HepG2 (cell line): ENCODE measurements at regions not wholly inside any gene's neighbourhood (a gene's known extent, or its start where the extent isn't known, plus 50 kb on each side); places are given as distances from the start of the nearest gene placed in this dataset.

Experiments used
- NR3C1 ChIP-seq: sonication (generic); formaldehyde crosslinking; IDR thresholded peaks from 2 replicates; pipeline ENCODE4 v1.4.0; 2020; ENCODE audit warnings: missing genetic modification reagents
- RELA ChIP-seq: sonication (generic); formaldehyde crosslinking; IDR thresholded peaks from 2 replicates; pipeline ENCODE4 v1.4.0; 2020; ENCODE audit warnings: missing genetic modification reagents

- TF ChIP-seq RELA (CRISPR knock-in tag) (no peak), NR3C1 (CRISPR knock-in tag) (no peak)
Measured at GRCh38 chr1:209420276-209420675, 163.2 kb upstream of the CAMK1G start.
